ENCODE measurements at regions not wholly inside any gene's neighbourhood (a gene's known extent, or its start where the extent isn't known, plus 50 kb on each side); places are given as distances from the start of the nearest gene placed in this dataset.

- TF ChIP-seq SPI1 (IDR thresholded peaks at IDR 0.05; ENCODE audit: borderline replicate concordance, insufficient read depth, low read depth, low read length) (no peak), SUPT20H (IDR thresholded peaks at IDR 0.05; ENCODE audit: borderline replicate concordance, control insufficient read depth, low read depth, low read length) (no peak), CUX1 (IDR thresholded peaks at IDR 0.05; ENCODE audit: insufficient replicate concordance, low read depth, low read length) (no peak), ZNF217 (IDR thresholded peaks at IDR 0.05) (no peak), KAT2A (conservative IDR thresholded peaks at IDR 0.05; ENCODE audit: control insufficient read depth, low read depth, low read length) (no peak)
These were observed 56.9 kb upstream of the CHST15 start (continued) for GRCh38 chr10:124150189-124150806.

All from GM12878 (cell line).